WERI-Rb-1 (cell line): ENCODE measurements at regions not wholly inside any gene's neighbourhood (a gene's known extent, or its start where the extent isn't known, plus 50 kb on each side); places are given as distances from the start of the nearest gene placed in this dataset.
"Not testable (repeated sequence)": the region's sequence is repeated elsewhere in the genome, so short reads cannot be mapped to it uniquely, and the experiment has no call there.

ENCODE experiments used
- DNase-seq: peaks from one replicate; pipeline ENCODE4 v3.0.0-alpha.2; 2020
- H3K27ac ChIP-seq: fragments of 250-450 bp; sonication (Bioruptor Pico); 2 replicates; pipeline ENCODE4 v1.5.1; 2020; ENCODE audit warnings: mild to moderate bottlenecking, moderate library complexity
- H3K27me3 ChIP-seq: fragments of 250-450 bp; sonication (Bioruptor Pico); 2 replicates; pipeline ENCODE4 v1.5.1; 2021; ENCODE audit warnings: mild to moderate bottlenecking, low read depth, moderate library complexity; ENCODE audit not compliant: insufficient read depth, severe bottlenecking
- H3K36me3 ChIP-seq: fragments of 250-450 bp; sonication (Bioruptor Pico); 2 replicates; pipeline ENCODE4 v1.5.1; 2020; ENCODE audit warnings: mild to moderate bottlenecking, moderate library complexity
- H3K4me3 ChIP-seq: 2 replicates; pipeline ENCODE4 v1.5.1; 2011; ENCODE audit warnings: low read depth, mild to moderate bottlenecking, control low read depth, low read length
- H3K9me3 ChIP-seq: fragments of 250-450 bp; sonication (Bioruptor Pico); 2 replicates; pipeline ENCODE4 v1.5.1; 2021; ENCODE audit warnings: mild to moderate bottlenecking, moderate library complexity; ENCODE audit not compliant: severe bottlenecking
- CTCF ChIP-seq: IDR thresholded peaks from 2 replicates; pipeline ENCODE4 v1.5.1; 2011; ENCODE audit warnings: low read depth, mild to moderate bottlenecking, control low read depth, inconsistent platforms, low read length

GRCh38 chr12:25397001-25397400 lies 146.3 kb upstream of the KRAS start:
- peak; percentile 58 for DNase-seq
- TF ChIP-seq CTCF, result no peak
- H3K4me3 ChIP-seq, result no peak overlapping the region
- no peak overlapping the region for H3K27ac ChIP-seq
- no peaks in the 10 kb centered on the region for H3K36me3 ChIP-seq
- H3K27me3 ChIP-seq, result no peaks in the 10 kb centered on the region
- H3K9me3 ChIP-seq, result no peaks in the 10 kb centered on the region

- DNase-seq, result no peak
- Histone ChIP-seq H3K4me3 (no peak overlapping the region), H3K27ac (no peak overlapping the region), H3K36me3 (no peaks in the 10 kb centered on the region), H3K9me3 (no peaks in the 10 kb centered on the region), H3K27me3 (no peaks in the 10 kb centered on the region)
- TF ChIP-seq CTCF, result no peak
These were observed 144.5 kb upstream of the KRAS start for GRCh38 chr12:25395227-25395626.

DNA sequence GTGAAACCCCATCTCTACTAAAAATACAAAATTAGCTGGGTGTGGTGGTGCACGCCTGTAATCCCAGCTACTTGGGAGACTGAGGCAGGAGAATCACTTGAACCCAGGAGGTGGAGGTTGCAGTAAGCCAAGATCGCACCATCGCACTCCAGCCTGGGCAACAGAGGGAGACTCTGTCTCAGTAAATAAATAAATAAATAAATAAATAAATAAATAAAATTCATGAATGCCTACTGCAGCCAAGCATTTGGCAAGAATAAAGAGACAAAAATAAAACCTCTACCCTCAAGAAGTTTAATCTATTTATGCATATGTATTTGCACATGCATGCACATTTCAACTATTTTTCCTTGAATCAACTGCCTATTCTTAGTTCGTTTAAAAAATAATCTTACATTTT lies 144.0 kb upstream of the KRAS start:
- H3K27ac ChIP-seq, H3K36me3 ChIP-seq, DNase-seq, H3K27me3 ChIP-seq, H3K4me3 ChIP-seq, H3K9me3 ChIP-seq: not testable (repeated sequence)

DNA sequence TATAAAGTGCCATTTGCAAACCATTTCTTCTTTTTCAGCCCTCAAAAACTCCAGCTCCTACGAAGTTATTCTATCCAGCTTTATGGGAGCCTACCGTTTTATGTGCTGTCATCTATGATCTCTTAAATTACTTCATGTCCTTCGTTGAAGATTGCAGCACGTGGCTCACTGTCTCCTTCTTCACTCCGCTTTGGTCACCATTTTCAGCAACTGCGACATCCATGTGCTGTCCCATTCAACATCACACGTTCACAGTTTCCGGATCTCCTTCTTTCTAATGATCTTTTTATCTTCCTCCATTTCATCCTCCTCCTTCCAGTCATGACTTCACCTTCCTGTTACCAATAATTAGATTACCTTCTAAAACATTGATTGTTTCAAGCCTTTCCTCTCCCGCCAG lies 143.3 kb upstream of the KRAS start:
- no peak for TF ChIP-seq CTCF
- no peak overlapping the region for H3K27ac ChIP-seq
- H3K36me3 ChIP-seq, result no peaks in the 10 kb centered on the region
- H3K4me3 ChIP-seq, result no peak overlapping the region
- H3K27me3 ChIP-seq, result no peaks in the 10 kb centered on the region
- no peaks in the 10 kb centered on the region for H3K9me3 ChIP-seq
- no peak for DNase-seq

- H3K36me3 ChIP-seq, H3K27ac ChIP-seq, H3K9me3 ChIP-seq, H3K27me3 ChIP-seq, H3K4me3 ChIP-seq, DNase-seq: not testable (repeated sequence)
These were observed 140.6 kb upstream of the KRAS start for GRCh38 chr12:25391346-25391745.

DNA sequence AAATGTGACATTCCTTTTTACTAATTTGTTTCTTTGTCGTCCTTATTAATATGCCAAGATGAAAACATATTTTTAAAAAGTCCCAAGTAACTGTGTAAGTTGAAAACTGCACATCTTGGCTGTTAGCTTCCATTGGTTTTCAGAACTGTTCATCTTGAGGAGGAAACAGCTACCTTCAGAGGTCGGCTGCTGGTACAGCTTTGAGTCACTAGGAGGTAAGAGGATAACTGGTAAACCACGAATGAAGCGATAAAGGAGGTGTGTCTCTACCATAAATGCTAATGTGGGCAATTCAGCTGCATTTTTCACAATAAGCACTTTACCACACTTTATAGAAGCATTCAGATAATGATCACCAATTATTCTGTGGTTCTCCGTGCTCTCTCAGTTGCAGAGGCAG lies 137.5 kb upstream of the KRAS start:
- no peak for TF ChIP-seq CTCF
- no peak overlapping the region for H3K4me3 ChIP-seq
- H3K27ac ChIP-seq, result no peak overlapping the region
- DNase-seq, result no peak
- no peaks in the 10 kb centered on the region for H3K36me3 ChIP-seq
- no peaks in the 10 kb centered on the region for H3K9me3 ChIP-seq
- H3K27me3 ChIP-seq, result no peaks in the 10 kb centered on the region

DNA sequence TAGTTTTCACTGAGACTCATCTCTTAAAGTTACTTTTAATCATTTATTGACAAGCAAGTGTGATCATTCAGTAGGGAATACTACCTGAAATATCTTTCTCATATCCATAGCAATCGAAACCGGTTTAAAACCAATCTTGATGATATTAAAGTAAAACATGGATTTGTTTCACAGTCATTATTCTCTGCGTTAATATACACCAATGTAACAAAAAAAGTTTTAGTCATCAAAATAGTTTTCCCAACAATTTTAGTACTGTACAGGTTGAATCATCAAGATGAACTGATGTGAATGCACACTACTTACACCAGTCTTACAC lies 137.0 kb upstream of the KRAS start:
- Histone ChIP-seq H3K9me3 (no peaks in the 10 kb centered on the region), H3K36me3 (no peaks in the 10 kb centered on the region), H3K27me3 (no peaks in the 10 kb centered on the region), H3K27ac (no peak overlapping the region), H3K4me3 (no peak overlapping the region)
- DNase-seq, result no peak
- TF ChIP-seq CTCF, result no peak
